ENCODE measurements at regions not wholly inside any gene's neighbourhood (a gene's known extent, or its start where the extent isn't known, plus 50 kb on each side); places are given as distances from the start of the nearest gene placed in this dataset.

DNA sequence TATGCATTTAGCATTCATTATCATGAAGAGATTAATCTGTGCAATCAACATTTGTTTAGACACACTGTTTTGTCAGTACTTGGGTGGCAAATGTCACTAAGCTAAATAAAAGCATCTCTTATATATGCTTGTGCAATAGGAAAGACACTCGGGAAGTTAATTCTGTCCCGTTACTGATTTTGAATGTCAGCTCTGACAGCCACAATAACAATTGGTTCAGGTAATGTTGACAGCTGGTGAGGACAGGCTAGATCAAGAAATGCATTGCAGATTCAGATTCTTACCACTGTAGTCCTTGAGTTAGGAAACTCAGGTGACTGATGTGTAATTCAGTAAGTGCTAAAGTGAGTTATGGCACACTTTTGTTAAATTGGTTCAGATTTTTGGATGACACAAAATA is 523.8 kb upstream of the FAT3 start:
- no peak for DNase-seq (ENCODE audit: low read depth in 1 of 2, low spot score in 1 of 2)
- H3K27me3 ChIP-seq (ENCODE audit: insufficient read depth, poor library complexity, severe bottlenecking) = no peaks in the 10 kb centered on the region
- TF ChIP-seq, protein P1, sequence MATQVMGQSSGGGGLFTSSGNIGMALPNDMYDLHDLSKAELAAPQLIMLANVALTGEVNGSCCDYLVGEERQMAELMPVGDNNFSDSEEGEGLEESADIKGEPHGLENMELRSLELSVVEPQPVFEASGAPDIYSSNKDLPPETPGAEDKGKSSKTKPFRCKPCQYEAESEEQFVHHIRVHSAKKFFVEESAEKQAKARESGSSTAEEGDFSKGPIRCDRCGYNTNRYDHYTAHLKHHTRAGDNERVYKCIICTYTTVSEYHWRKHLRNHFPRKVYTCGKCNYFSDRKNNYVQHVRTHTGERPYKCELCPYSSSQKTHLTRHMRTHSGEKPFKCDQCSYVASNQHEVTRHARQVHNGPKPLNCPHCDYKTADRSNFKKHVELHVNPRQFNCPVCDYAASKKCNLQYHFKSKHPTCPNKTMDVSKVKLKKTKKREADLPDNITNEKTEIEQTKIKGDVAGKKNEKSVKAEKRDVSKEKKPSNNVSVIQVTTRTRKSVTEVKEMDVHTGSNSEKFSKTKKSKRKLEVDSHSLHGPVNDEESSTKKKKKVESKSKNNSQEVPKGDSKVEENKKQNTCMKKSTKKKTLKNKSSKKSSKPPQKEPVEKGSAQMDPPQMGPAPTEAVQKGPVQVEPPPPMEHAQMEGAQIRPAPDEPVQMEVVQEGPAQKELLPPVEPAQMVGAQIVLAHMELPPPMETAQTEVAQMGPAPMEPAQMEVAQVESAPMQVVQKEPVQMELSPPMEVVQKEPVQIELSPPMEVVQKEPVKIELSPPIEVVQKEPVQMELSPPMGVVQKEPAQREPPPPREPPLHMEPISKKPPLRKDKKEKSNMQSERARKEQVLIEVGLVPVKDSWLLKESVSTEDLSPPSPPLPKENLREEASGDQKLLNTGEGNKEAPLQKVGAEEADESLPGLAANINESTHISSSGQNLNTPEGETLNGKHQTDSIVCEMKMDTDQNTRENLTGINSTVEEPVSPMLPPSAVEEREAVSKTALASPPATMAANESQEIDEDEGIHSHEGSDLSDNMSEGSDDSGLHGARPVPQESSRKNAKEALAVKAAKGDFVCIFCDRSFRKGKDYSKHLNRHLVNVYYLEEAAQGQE (IDR thresholded peaks at IDR 0.05; ENCODE audit: insufficient replicate concordance, low read depth) = no peak
- no peak for TF ChIP-seq SPI1 (IDR thresholded peaks at IDR 0.05; ENCODE audit: borderline replicate concordance, low read depth)
- TF ChIP-seq, protein P2, sequence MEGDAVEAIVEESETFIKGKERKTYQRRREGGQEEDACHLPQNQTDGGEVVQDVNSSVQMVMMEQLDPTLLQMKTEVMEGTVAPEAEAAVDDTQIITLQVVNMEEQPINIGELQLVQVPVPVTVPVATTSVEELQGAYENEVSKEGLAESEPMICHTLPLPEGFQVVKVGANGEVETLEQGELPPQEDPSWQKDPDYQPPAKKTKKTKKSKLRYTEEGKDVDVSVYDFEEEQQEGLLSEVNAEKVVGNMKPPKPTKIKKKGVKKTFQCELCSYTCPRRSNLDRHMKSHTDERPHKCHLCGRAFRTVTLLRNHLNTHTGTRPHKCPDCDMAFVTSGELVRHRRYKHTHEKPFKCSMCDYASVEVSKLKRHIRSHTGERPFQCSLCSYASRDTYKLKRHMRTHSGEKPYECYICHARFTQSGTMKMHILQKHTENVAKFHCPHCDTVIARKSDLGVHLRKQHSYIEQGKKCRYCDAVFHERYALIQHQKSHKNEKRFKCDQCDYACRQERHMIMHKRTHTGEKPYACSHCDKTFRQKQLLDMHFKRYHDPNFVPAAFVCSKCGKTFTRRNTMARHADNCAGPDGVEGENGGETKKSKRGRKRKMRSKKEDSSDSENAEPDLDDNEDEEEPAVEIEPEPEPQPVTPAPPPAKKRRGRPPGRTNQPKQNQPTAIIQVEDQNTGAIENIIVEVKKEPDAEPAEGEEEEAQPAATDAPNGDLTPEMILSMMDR (IDR thresholded peaks at IDR 0.05; ENCODE audit: insufficient read depth, low read length) = no peak
- TF ChIP-seq GABPA (IDR thresholded peaks at IDR 0.05; ENCODE audit: low read depth) = no peak
- no peak for TF ChIP-seq POLR2AphosphoS5 (IDR thresholded peaks at IDR 0.05; ENCODE audit: low read depth)
- no peak overlapping the region for H3K4me3 ChIP-seq (replicated peaks; ENCODE audit: insufficient read depth, low read length)
- H3K27ac ChIP-seq (replicated peaks) = no peak overlapping the region

DNA sequence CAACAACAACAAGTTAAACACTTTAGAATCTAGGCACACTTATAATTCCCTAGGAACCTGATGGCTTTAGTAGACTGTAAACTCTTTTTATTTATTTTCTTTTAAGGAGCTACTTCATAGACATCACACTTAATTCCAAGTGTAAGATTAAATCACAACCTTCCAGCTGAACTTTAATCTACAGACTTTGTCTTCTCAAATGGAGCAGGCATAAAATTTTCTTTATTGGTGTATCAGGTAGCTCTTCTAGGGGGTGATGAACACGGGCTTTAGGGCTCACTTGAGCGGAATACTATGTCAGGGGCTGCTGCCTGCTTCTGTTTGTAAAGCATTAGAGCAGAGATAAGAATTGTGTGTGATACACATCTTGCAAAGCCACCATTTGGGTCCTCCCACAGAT is 525.8 kb upstream of the FAT3 start:
- TF ChIP-seq POLR2AphosphoS5 (IDR thresholded peaks at IDR 0.05; ENCODE audit: low read depth) = no peak
- TF ChIP-seq, protein P2 (IDR thresholded peaks at IDR 0.05; ENCODE audit: insufficient read depth, low read length) = no peak
- no peak for TF ChIP-seq SPI1 (IDR thresholded peaks at IDR 0.05; ENCODE audit: borderline replicate concordance, low read depth)
- no peak for TF ChIP-seq GABPA (IDR thresholded peaks at IDR 0.05; ENCODE audit: low read depth)
- TF ChIP-seq, protein P1 (IDR thresholded peaks at IDR 0.05; ENCODE audit: insufficient replicate concordance, low read depth) = no peak
- H3K4me3 ChIP-seq (replicated peaks; ENCODE audit: insufficient read depth, low read length) = no peak overlapping the region
- DNase-seq (ENCODE audit: low read depth in 1 of 2, low spot score in 1 of 2) = no peak
- no peaks in the 10 kb centered on the region for H3K27me3 ChIP-seq (ENCODE audit: insufficient read depth, poor library complexity, severe bottlenecking)
- H3K27ac ChIP-seq (replicated peaks) = no peak overlapping the region

DNA sequence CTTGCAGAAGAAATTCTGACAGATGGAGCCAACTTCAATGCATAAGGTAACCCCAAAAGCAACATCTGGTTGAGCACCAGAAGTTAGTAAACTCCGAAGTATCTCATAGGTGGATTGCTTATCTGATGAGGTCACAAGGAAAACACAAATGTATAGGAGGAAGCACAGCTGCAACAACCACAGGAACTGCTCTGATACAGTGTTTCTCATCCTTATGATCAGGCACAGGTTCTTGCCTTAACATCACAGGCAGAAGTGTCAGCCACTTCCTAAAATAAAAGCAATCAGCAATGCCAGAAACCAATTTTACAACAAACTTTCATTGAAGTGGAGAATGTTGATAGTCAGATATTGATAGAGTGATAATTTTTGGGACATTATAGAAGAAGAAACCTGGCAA is 530.3 kb upstream of the FAT3 start:
- H3K27me3 ChIP-seq (ENCODE audit: insufficient read depth, poor library complexity, severe bottlenecking) = no peaks in the 10 kb centered on the region
- H3K27ac ChIP-seq (replicated peaks) = no peak overlapping the region
- no peak for DNase-seq (ENCODE audit: low read depth in 1 of 2, low spot score in 1 of 2)
- TF ChIP-seq SPI1 (IDR thresholded peaks at IDR 0.05; ENCODE audit: borderline replicate concordance, low read depth) (no peak), GABPA (IDR thresholded peaks at IDR 0.05; ENCODE audit: low read depth) (no peak), POLR2AphosphoS5 (IDR thresholded peaks at IDR 0.05; ENCODE audit: low read depth) (no peak)
- TF ChIP-seq, protein P2 (IDR thresholded peaks at IDR 0.05; ENCODE audit: insufficient read depth, low read length) = no peak
- TF ChIP-seq, protein P1 (IDR thresholded peaks at IDR 0.05; ENCODE audit: insufficient replicate concordance, low read depth) = no peak
- no peak overlapping the region for H3K4me3 ChIP-seq (replicated peaks; ENCODE audit: insufficient read depth, low read length)
